IPS-20b (cell line): ENCODE measurements at regions not wholly inside any gene's neighbourhood (a gene's known extent, or its start where the extent isn't known, plus 50 kb on each side); places are given as distances from the start of the nearest gene placed in this dataset.

Experiments used
- H3K27ac ChIP-seq: one replicate; pipeline ENCODE4 v1.5.1; 2013; ENCODE audit warnings: low read length
- H3K27me3 ChIP-seq: 2 replicates; pipeline ENCODE4 v1.6.1; 2013; ENCODE audit warnings: mild to moderate bottlenecking, low read length, inconsistent platforms; ENCODE audit not compliant: insufficient read depth
- H3K36me3 ChIP-seq: 2 replicates; pipeline ENCODE4 v1.6.1; 2013; ENCODE audit warnings: low read depth, mild to moderate bottlenecking, inconsistent platforms, low read length, moderate library complexity; ENCODE audit not compliant: insufficient read depth
- H3K4me1 ChIP-seq: 2 replicates; pipeline ENCODE4 v1.6.1; 2013; ENCODE audit warnings: mild to moderate bottlenecking, control low read depth, inconsistent platforms, low read length, moderate library complexity; ENCODE audit not compliant: insufficient read depth
- H3K4me3 ChIP-seq: 2 replicates; pipeline ENCODE4 v1.5.1; 2013; ENCODE audit warnings: mild to moderate bottlenecking, low read length, inconsistent platforms
- H3K9ac ChIP-seq: 2 replicates; pipeline ENCODE4 v1.6.1; 2013; ENCODE audit warnings: low read depth, mild to moderate bottlenecking, inconsistent platforms, low read length, moderate library complexity
- H3K9me3 ChIP-seq: 2 replicates; pipeline ENCODE4 v1.6.1; 2013; ENCODE audit warnings: mild to moderate bottlenecking, low read depth, low read length, inconsistent platforms; ENCODE audit not compliant: insufficient read depth

DNA sequence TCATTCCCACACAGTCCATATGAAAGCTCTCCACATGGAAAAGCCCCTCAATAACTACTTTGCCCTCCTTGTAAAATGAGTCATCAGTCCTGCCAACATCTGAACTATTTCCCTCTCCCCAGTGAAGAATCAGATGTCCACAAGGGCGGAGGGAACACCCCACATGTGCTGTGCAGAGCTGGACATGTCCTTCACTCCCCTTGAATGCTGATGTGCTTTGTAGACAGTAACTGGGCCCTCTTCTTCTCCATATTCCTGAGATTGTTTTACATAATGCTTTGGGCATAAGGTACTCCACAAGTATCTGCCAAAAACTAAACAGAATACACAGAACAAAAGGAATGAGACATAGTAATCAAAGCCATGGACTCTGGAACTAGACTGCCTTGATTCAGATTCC is 879.4 kb downstream of the BCL11A start:
- Histone ChIP-seq H3K36me3 (no peaks in the 10 kb centered on the region), H3K27ac (no peak overlapping the region), H3K4me1 (no peaks in the 10 kb centered on the region), H3K27me3 (no peaks in the 10 kb centered on the region), H3K9me3 (no peaks in the 10 kb centered on the region), H3K4me3 (no peak overlapping the region), H3K9ac (no peak overlapping the region)

GRCh38 chr2:59665021-59665420 is 888.4 kb downstream of the BCL11A start:
- H3K4me1 ChIP-seq, result peaks cover 18% of the 10 kb centered on the region; the same call in 1 of the 2 replicates
- H3K9me3 ChIP-seq, result no peaks in the 10 kb centered on the region
- no peaks in the 10 kb centered on the region for H3K36me3 ChIP-seq
- H3K27ac ChIP-seq, result no peak overlapping the region
- no peaks in the 10 kb centered on the region for H3K27me3 ChIP-seq
- no peak overlapping the region for H3K4me3 ChIP-seq
- no peak overlapping the region for H3K9ac ChIP-seq

- peaks cover 25% of the 10 kb centered on the region; the same call in 1 of the 2 replicates for H3K4me1 ChIP-seq
- H3K36me3 ChIP-seq, result no peaks in the 10 kb centered on the region
- no peak overlapping the region for H3K27ac ChIP-seq
- no peaks in the 10 kb centered on the region for H3K9me3 ChIP-seq
- no peak overlapping the region; the same call in 1 of the 2 replicates for H3K4me3 ChIP-seq
- H3K9ac ChIP-seq, result no peak overlapping the region
- no peaks in the 10 kb centered on the region for H3K27me3 ChIP-seq
These were observed 891.2 kb downstream of the BCL11A start for GRCh38 chr2:59662127-59662861.

GRCh38 chr2:59660262-59660661 is 893.2 kb downstream of the BCL11A start:
- H3K9ac ChIP-seq, result no peak overlapping the region
- no peaks in the 10 kb centered on the region for H3K36me3 ChIP-seq
- H3K9me3 ChIP-seq, result no peaks in the 10 kb centered on the region
- no peak overlapping the region for H3K27ac ChIP-seq
- H3K4me3 ChIP-seq, result no peak overlapping the region
- H3K27me3 ChIP-seq, result no peaks in the 10 kb centered on the region
- H3K4me1 ChIP-seq, result peaks cover 25% of the 10 kb centered on the region; the same call in 1 of the 2 replicates

DNA sequence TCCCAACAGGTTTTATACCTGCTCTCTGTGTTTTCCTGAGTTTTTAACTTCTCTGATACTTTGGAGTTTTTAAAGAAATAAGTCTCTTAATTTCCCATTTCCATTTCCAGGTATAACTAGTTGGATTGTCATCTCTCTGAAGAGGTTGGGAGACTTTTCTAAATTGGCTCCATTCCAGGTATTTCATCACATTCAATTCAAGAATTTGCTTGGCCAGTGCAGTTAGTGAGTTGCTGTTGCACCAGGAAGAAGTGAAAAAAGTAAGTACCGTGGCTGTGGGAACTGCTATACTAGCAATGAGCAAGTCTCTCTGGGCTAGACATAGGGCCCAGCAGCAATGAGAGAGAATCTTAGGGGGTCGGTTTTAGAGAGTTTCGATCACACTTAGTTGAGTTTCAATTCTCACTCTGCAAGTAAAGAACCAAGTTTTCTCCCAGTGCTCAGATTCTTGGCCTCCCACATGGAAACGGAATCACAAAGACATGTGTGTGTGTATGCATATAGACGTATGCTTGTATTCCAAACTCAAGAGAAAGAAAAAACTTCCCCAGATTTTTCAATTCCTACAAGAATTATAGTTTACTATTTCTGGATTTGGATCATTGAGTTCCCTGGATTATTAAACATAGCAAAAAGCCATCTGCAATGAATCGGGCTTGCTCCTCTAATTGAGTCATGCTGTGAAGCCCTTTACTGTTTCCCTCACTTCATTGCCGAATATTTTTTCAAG is 894.4 kb downstream of the BCL11A start:
- Histone ChIP-seq H3K4me1 (peaks cover 25% of the 10 kb centered on the region; the same call in 1 of the 2 replicates), H3K27ac (no peak overlapping the region), H3K36me3 (no peaks in the 10 kb centered on the region), H3K9ac (no peak overlapping the region), H3K27me3 (no peaks in the 10 kb centered on the region), H3K4me3 (no peak overlapping the region), H3K9me3 (no peaks in the 10 kb centered on the region)

- Histone ChIP-seq H3K4me3 (no peak overlapping the region), H3K27me3 (no peaks in the 10 kb centered on the region), H3K4me1 (peaks cover 7% of the 10 kb centered on the region; the same call in 1 of the 2 replicates), H3K9me3 (no peaks in the 10 kb centered on the region), H3K9ac (no peak overlapping the region), H3K27ac (no peak overlapping the region), H3K36me3 (no peaks in the 10 kb centered on the region)
These were observed 897.6 kb downstream of the BCL11A start for GRCh38 chr2:59655809-59656208.

- Histone ChIP-seq H3K4me1 (peaks cover 7% of the 10 kb centered on the region; the same call in 1 of the 2 replicates), H3K27me3 (no peaks in the 10 kb centered on the region), H3K9ac (no peak overlapping the region)
These were observed 898.7 kb downstream of the BCL11A start for GRCh38 chr2:59654710-59655109.

GRCh38 chr2:59653164-59653563 is 900.3 kb downstream of the BCL11A start:
- Histone ChIP-seq H3K27ac (no peak overlapping the region), H3K9ac (no peak overlapping the region), H3K4me1 (no peaks in the 10 kb centered on the region), H3K27me3 (no peaks in the 10 kb centered on the region), H3K9me3 (no peaks in the 10 kb centered on the region), H3K4me3 (no peak overlapping the region), H3K36me3 (no peaks in the 10 kb centered on the region)

More at GRCh38 chr2:59654710-59655109, 898.7 kb downstream of the BCL11A start:
- no peaks in the 10 kb centered on the region for H3K36me3 ChIP-seq
- H3K9me3 ChIP-seq, result no peaks in the 10 kb centered on the region
- H3K4me3 ChIP-seq, result no peak overlapping the region
- no peak overlapping the region for H3K27ac ChIP-seq

DNA sequence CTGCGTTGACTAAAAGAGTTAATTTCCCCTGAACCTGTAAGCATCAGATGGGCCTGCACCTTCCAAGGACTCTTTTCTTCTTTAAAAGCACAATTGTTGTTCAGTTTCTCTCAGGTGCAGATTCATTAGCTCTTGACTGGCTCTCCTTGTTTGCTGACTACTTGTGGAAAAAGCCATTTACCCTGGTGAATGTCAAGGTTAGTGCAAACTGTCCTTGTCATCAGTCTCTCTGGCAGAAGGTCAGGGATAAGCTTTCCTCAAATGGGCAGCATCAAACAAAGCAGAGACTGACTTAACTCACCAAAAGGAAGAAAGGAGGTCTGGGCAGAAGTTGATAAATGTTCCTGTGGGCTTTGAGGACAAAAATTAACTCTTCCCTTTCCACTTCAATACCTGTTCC is 922.7 kb downstream of the BCL11A start:
- peaks cover 4% of the 10 kb centered on the region; the same call in 1 of the 2 replicates for H3K9me3 ChIP-seq
- no peaks in the 10 kb centered on the region for H3K4me1 ChIP-seq
- no peaks in the 10 kb centered on the region for H3K27me3 ChIP-seq
- H3K9ac ChIP-seq, result no peak overlapping the region
- no peak overlapping the region for H3K4me3 ChIP-seq
- no peak overlapping the region for H3K27ac ChIP-seq
- H3K36me3 ChIP-seq, result no peaks in the 10 kb centered on the region

DNA sequence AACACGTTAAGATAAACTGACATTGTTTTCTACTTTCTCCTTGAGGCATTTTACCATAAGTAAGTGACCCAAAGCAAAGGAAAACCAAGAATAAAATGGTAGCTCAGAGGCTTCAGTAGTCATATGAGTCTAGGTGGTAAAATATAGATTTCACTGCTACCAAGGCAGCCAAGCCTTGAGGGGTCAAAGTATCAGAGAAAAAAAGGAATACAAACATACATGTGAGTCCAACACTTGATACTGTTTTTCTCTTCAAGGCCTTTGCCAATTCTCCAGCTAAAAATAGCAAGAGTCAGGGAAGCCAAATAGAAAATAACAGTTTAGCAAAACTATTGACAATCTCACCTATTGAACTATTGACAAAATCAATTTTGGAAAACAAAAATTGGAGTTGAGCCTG is 925.9 kb downstream of the BCL11A start:
- no peaks in the 10 kb centered on the region for H3K36me3 ChIP-seq
- no peak overlapping the region for H3K9ac ChIP-seq
- no peak overlapping the region for H3K27ac ChIP-seq
- H3K4me1 ChIP-seq, result no peaks in the 10 kb centered on the region
- no peak overlapping the region for H3K4me3 ChIP-seq
- H3K27me3 ChIP-seq, result no peaks in the 10 kb centered on the region
- H3K9me3 ChIP-seq, result peaks cover 4% of the 10 kb centered on the region; the same call in 1 of the 2 replicates

GRCh38 chr2:59622599-59623308 is 930.7 kb downstream of the BCL11A start:
- Histone ChIP-seq H3K9ac (no peak overlapping the region), H3K4me1 (no peaks in the 10 kb centered on the region), H3K4me3 (no peak overlapping the region), H3K27me3 (no peaks in the 10 kb centered on the region), H3K9me3 (peaks cover 2% of the 10 kb centered on the region; the same call in 1 of the 2 replicates), H3K36me3 (no peaks in the 10 kb centered on the region), H3K27ac (no peak overlapping the region)
